ENCODE measurements at regions not wholly inside any gene's neighbourhood (a gene's known extent, or its start where the extent isn't known, plus 50 kb on each side); places are given as distances from the start of the nearest gene placed in this dataset.
A peak's percentile ranks its signal among the peaks of the same experiment; 100 is the strongest.

DNA sequence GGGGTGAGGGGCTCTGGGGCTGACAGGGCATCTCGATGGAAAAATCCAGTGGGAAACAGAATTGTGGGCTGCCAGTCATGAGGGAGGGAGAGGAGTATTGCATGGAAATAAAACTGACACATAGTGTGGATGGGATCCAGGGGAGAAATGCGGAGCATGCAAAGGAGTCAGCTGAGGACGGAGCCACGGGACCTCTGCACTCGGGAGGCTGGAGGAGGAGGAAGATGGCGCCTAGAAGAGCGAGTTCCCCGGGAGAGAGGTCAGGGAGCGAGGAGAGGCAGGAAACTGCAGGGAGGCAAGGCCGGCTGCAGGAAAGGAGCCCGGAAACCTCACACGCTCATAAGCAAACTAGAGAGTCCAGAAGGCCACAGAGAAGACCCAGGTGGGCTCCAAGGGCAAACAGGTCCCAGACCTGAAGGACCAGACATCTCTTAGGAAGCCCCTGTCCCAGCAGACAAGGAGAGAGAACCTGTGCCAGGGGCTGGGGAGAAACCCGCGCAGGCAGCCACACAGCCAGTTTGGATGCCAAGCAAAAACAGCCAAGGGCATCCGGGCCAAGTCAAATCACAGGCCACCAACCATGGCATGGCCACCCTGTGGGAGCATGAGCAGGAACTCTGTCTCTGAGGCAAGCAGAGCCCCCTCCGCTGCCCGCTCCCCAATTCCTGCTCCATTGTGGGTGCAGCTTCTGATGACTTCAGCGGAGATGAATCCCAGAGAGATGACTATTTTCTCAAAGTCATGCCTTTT is 218.8 kb upstream of the ID2 start:
- Histone ChIP-seq H3K4me3 (no peak overlapping the region), H3K27me3 (no peaks in the 10 kb centered on the region), H3K9me3 (no peaks in the 10 kb centered on the region), H3K27ac (no peak overlapping the region), H3K36me3 (no peaks in the 10 kb centered on the region), H3K4me1 (no peaks in the 10 kb centered on the region)
- TF ChIP-seq, protein P1, sequence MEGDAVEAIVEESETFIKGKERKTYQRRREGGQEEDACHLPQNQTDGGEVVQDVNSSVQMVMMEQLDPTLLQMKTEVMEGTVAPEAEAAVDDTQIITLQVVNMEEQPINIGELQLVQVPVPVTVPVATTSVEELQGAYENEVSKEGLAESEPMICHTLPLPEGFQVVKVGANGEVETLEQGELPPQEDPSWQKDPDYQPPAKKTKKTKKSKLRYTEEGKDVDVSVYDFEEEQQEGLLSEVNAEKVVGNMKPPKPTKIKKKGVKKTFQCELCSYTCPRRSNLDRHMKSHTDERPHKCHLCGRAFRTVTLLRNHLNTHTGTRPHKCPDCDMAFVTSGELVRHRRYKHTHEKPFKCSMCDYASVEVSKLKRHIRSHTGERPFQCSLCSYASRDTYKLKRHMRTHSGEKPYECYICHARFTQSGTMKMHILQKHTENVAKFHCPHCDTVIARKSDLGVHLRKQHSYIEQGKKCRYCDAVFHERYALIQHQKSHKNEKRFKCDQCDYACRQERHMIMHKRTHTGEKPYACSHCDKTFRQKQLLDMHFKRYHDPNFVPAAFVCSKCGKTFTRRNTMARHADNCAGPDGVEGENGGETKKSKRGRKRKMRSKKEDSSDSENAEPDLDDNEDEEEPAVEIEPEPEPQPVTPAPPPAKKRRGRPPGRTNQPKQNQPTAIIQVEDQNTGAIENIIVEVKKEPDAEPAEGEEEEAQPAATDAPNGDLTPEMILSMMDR (IDR thresholded peaks at IDR 0.05): no peak
- DNase-seq (ENCODE audit: low spot score): peak; percentile 36

GRCh38 chr2:8465560-8465959 is 216.3 kb upstream of the ID2 start:
- Histone ChIP-seq H3K27ac (no peak overlapping the region), H3K36me3 (no peaks in the 10 kb centered on the region), H3K4me1 (no peaks in the 10 kb centered on the region), H3K27me3 (no peaks in the 10 kb centered on the region), H3K9me3 (no peaks in the 10 kb centered on the region), H3K4me3 (no peak overlapping the region)
- no peak for DNase-seq (ENCODE audit: low spot score)
- TF ChIP-seq, protein P1 (IDR thresholded peaks at IDR 0.05): no peak

DNA sequence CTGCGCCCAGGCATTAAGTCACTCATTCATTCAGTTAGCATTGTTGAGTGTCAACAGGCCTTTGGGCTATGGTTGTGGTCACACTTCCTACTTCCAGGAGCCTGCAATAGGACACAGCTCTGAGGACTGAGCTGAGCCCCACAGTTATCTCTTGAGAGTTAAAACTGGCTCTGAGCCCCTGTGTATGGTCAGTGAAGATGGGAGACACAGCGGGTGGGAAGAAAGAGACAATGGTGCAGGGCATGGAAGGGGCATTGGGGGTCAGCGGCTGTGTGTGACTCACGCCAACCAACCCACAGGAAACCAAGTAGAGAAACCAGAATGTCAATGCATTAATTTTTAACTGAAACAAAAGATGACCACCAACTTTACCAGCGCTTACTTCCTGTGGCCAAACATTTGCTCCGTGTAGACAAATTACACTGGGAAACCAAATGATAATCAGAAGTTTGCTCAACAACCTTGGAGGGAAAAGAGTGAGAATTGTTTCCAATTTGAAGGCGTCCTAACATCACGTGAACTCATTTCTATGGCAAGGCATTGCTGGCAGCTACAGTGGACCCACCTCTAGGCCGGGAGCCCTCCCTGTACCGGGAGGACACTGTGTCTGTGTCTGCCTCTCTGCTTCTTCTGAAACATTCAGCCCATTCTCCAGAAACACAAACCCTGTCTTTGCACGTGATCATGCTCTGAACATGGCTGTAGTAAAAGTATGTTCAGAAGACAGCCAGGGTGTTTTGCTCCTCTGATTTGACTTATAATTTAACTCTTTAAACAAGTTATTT is 212.0 kb upstream of the ID2 start:
- TF ChIP-seq, protein P1 (IDR thresholded peaks at IDR 0.05): no peak
- no peak for DNase-seq (ENCODE audit: low spot score)
- no peaks in the 10 kb centered on the region for H3K27me3 ChIP-seq

DNA sequence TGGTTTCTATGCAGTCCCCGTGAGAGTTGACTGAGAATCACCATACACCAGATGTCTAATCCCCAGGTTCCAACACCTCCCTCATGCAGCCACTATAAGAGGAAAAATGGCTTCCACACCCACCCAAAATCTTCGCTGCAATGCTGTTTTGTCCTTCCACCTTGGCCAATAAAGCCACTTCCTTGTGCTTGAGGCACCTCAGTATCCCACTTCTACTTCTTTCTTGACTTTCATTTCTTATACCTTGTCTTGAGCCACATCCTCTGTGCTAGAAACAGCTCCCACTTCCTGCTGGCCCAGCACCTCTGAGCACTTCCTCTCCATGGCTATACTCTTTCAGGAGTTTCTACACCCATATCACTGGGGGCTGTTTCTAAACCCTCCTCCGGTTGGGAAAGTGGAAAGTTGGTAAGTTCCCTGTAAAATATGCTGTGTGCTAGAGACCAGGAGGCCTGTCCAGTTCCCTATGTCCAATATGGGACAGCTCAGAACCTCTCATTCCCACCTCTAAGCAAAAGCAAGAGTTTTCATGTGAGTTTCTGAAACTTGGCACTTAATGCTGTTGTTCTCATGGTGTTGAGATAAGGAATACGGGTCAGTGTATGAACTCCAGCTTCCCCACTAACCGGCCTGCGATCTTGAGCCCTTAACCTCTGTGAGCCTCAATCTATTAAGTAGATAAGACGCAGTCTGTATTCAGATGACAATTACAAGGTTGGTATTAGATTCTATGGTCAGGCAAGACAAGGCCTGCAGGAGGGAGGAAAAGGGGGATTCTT is 209.1 kb upstream of the ID2 start:
- no peak overlapping the region for H3K4me3 ChIP-seq
- TF ChIP-seq, protein P1 (IDR thresholded peaks at IDR 0.05): no peak
- H3K27me3 ChIP-seq: no peaks in the 10 kb centered on the region
- no peak overlapping the region for H3K27ac ChIP-seq
- no peaks in the 10 kb centered on the region for H3K36me3 ChIP-seq
- no peaks in the 10 kb centered on the region for H3K9me3 ChIP-seq
- no peak for DNase-seq (ENCODE audit: low spot score)
- H3K4me1 ChIP-seq: peaks cover 0 to 14% of the 10 kb centered on the region in 2 donors

More for the DNA sequence above, 212.0 kb upstream of the ID2 start:
- Histone ChIP-seq H3K36me3 (no peaks in the 10 kb centered on the region), H3K4me3 (no peak overlapping the region), H3K9me3 (no peaks in the 10 kb centered on the region), H3K4me1 (peaks cover 0 to 8% of the 10 kb centered on the region in 2 donors), H3K27ac (no peak overlapping the region)

- H3K27me3 ChIP-seq: no peaks in the 10 kb centered on the region
- peaks cover 0 to 38% of the 10 kb centered on the region in 2 donors for H3K4me1 ChIP-seq
- no peak overlapping the region for H3K4me3 ChIP-seq
- no peaks in the 10 kb centered on the region for H3K9me3 ChIP-seq
- TF ChIP-seq, protein P1 (IDR thresholded peaks at IDR 0.05): no peak
- DNase-seq (ENCODE audit: low spot score): no peak
- H3K27ac ChIP-seq: no peak overlapping the region
- no peaks in the 10 kb centered on the region for H3K36me3 ChIP-seq
Measured at GRCh38 chr2:8475349-8476031, 206.4 kb upstream of the ID2 start.

Measured in right atrium auricular region (tissue), 2 donors.